NCI-H345 treated with DMSO at 0.1 percent for 48 hours (cell line): ENCODE measurements at regions not wholly inside any gene's neighbourhood (a gene's known extent, or its start where the extent isn't known, plus 50 kb on each side); places are given as distances from the start of the nearest gene placed in this dataset.

Experiments
- DNase-seq: peaks from one replicate; lab custom pipeline; 2025; ENCODE audit not compliant: unreplicated experiment; lab: John Stamatoyannopoulos, UW

DNA sequence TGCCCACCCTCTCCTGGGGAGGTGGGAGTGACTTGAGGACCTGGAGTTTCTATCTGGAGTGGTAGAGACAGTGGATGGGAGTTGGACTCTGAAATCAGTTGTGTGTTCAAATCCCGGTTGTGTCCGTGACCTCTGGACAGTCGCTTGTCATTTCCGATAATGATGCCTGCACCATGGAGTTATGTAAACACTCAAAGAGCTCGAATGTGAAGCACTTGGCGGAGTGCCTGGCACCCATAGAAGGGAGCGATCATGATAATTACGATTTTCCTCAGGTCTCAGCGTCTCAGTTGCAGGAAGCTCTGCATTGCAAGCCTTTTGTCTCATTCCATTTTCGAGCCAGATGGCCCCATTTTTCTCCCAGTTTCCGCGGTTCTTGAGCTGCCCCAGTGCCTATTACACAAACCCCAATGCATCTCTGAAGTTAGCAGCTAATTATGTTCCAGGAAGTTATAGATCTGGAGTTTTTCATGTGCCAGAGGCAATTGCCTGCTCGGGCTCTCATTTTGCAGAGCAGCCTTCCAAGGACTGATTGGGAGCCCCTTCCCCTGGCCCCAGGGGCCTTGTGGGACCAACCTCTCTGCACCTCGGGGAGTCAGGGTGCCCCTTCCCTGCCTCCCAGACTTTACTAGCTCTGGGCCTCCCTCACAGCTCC is 175.5 kb upstream of the MVB12B start:
- DNase-seq: peak; percentile 90

DNA sequence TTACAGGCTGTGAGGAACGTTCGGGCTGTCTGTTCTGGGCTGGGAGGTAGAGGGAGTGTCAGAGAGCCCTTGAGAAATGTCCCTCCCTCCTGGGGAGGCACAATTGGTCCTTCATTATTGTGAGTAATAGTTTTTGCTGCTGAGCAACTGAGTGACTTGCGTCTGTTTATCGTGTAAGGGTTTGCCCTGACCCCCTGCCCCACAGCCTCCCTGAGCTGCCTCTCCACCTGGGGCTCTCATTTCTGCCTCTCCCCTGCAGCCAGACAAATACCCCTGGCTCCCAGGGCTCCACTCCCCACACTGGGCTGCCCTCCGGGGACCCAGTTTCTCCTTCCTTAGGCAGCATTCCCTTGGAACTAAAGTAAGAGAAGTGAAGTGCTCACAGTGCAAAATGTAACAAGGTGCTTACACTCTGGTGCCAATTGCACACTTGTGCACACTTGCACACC is 174.9 kb upstream of the MVB12B start:
- peak; percentile 41 for DNase-seq

DNA sequence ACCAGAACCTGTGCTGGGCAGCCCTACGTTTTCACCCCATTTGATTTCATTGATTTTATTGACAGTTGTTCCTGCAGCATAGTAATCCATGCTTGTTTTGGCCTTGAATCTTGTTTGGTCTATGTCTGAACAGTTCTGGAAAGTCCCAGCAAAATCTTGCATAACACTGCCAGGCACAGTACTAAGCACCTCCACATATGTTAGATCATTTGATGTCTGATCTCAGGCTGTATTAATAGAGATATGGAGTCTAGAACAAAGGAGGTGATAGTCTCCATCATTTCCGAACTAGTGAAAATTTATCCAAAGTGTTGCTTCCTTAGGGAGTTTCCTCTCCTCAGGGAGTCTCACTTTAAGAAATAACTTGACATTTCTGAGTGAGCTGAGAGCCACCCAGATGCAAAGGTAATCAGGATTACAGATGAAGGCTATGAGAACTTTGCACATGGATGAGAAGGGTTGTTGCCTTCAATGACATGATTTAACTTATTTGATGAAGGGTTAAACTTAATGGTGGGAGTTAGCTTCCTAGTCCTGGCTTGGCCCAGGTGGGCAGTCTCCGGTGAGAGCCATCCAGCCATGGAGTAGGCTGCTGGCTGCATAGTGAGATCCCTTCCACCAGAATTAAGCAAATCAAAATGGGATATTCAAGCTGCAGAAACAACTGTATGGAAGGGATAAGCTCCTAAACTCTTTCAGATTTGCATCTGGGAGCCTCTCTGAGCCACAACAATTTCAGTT is 173.8 kb upstream of the MVB12B start:
- no peak for DNase-seq

DNA sequence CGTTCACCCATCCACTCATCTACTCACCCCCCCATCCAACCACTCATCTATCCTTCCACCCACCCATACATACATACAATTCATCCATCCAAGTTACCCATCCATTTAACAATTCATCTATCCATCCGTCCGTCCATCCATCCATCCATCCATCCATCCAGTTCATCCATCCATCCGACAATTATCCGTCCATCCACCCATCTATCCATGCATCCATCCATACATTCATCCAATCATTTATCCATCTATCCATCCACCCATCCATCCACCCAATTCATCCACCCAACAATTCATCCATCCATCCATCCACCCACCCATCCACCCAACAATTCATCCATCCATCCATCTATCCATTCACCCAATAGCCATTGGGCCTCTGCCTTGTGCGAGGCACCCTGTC is 173.2 kb upstream of the MVB12B start:
- DNase-seq: no peak

DNA sequence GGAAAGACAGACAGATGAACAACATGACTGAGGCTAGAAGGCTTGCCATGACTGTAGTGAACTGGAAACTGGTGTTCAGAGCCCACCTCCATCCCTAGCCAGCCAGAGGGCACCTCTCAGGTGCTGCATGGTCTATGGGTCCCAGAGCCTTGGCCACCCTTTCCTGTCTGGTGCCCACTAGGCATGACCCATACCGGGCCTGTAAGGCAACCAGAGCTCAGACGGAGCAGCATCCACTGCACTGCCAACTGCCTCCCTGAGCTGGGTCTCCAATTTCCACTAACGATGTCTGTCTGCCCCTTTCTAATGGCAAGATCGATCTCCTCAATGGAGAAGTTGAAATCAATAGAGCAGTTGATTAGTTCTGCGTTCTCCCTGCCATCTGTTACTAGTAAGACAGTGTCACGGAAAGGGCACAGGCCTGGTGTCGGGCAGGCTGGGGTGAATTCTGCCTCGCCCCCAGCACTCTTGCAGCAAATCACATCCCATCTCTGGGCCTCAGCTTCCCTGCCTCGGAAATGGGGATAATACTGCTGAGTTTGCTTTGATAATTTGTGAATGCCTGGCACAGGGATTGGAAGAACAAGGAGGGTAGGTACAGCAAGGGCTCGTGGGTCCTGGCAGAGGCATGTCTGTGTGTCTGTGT is 172.3 kb upstream of the MVB12B start:
- DNase-seq: no peak

DNA sequence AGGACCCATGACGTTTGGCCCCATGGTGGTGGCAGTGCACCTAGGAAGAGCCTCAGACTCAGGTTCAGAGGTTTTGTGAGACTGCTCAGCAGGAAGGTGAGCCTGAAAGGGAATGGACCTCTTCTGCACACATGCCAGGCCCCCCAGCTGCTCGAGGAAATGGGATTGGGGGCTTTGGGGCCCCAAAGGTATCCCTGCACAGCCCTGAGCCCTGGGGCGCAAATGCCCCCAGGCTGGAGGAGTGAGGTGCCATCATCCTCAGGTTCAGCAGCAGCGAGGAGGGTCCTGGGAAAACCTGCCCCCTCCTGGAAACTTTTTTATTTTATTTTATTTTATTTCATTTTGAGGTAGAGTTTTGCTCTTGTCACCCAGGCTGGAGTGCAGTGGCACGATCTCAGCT is 171.8 kb upstream of the MVB12B start:
- no peak for DNase-seq

DNA sequence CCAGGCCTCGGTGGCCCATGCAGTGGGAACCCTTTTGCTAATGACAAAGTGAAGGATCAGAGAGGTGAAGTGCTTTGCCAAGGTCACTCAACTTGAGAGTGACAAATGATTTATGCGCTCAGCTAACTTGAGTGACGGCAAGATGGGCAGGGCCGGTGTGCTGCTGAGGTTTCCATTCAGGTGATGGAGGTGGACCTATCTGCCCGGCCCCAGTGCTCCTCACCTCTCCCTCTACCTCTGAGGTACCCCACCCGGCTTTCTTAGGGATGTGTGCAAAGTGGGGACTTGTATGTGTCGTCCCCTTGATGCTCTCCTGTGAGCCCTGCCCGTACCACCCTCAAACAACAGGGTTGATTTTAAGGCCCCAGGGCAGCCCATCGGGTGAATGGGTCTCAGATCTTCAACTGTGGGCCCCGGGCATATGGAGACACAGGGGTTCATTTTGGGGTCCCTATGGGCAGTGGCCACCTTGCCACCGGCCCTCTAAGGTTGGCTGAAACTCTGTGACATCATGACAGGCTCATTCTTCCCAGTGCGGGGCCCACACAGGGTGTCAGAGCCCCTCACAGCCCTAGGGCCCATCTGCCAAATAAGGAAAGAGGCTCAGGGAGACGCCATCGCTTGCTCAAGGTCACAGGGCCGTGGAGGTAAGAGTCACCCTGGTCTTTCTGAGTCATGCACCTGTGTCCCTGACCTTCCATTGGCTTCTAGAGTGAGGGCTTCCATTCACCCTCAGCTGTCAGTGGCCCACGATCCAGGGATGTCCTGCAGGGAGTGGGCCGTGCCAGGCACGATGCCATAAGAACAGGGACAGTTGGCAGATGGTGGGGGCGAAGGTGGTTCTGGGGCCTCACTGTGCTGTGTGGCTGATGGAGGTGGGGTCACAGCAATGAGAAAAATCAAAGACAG is 170.6 kb upstream of the MVB12B start:
- DNase-seq: no peak

DNA sequence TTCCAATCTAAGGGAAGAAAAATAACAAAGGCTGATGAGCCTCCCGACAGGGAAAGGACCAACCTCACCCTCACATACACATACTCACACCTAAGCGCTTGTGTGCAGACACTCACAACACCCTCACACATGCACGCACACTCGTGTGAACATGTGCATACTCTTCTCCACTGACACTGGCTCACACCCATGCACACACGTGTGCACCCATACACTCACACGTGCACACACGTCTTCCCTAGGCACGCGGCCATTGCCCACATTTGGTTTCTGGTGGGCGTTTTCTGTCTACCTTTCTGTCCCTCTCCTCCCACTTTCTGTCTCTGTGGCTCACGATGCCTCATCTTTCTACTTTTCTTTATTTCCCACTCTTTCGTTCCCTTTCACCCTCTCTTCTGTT is 169.7 kb upstream of the MVB12B start:
- DNase-seq: no peak

DNA sequence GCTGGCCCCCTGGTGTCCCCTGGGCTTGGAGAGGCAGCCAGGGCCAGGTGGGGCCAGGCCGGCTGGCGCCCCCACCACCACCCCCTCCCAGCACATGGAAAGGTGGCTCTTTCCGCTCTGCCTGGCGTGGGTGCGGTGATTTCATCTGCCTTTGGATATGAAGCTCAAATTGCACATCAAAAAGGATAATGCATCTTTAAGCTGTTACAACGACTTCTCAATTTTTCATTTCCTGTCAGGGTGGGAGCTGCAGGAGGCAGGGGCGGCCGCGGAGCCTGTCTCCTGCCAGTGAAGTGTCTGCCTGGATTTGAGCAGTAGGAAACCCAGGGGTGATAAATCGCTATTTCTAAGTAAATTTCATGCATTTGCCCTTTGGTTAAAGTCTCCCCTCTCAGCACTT is 169.2 kb upstream of the MVB12B start:
- DNase-seq: no peak

DNA sequence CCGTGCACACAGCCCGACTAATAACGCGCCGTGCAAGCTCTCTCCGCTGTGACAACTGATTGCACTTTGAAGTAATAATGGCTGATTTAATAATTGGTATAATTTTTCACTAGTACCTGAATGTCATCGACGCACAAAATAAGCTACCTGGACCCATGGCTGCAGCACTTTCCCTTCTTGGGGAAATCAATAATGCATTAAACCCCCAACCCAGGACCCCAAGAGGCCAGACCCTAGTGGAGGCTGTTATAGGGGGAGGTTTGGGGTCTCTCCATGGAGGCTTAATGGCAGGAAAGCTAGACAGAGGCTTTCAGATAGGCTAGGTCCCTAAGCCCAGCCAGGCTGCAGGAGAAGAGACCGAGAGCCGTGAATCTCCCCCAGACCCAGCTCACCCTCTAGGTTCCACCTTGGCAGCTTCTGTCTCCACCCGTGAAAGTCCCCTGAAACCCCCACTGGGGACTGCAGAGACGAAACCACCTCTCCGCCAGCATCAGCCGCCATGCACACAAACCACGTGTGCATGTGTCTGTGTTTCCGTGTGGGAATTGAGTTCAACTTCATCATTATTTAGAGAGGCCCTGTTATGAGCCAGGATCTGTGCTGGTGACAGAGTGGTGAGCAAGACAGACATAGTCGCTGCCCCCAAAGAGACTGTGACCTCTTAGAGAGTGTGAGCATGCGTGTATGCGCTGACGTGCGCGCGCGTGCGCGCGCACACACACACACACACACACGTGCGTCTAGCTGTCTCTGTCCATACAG is 168.6 kb upstream of the MVB12B start:
- no peak for DNase-seq

DNA sequence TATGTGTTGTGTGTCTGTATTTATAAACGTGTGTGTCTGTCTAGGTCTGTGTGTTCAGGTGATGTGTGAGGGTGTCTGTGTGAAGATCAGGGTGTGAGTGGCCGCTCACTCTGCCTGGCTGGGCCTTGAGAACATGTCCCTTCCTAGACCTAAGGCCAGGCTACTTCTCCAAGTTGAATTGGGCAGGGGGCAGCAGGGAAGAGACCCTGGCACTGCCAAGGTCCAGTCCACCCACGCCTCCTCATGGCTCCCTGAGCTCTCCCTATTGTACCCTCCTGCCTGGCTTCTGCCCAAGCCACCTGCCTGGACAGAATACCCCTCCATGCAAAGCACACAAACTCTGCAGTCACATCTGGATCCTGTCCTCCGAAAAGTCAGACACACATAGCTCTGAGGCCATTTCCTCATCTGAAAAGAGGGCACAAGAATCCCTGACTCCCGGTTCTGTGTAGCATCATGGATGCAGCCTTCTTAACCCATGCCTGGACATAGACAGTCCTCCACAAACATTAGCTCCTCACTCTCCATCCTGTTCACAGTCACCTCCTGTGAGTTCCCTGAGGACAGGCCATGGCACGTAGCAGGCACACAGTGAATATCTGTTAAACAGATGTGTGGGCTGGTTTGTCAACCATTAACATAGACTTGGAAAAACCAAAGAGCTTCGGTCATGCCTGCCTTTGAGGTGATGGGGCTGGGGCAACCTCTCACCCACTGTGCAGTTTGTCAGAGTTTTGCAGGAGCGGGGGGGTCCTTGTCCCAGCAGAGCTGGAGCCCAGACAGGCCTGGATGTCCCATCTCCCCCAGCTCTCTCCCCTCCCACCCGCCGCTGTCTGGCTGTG is 167.8 kb upstream of the MVB12B start:
- DNase-seq: no peak

DNA sequence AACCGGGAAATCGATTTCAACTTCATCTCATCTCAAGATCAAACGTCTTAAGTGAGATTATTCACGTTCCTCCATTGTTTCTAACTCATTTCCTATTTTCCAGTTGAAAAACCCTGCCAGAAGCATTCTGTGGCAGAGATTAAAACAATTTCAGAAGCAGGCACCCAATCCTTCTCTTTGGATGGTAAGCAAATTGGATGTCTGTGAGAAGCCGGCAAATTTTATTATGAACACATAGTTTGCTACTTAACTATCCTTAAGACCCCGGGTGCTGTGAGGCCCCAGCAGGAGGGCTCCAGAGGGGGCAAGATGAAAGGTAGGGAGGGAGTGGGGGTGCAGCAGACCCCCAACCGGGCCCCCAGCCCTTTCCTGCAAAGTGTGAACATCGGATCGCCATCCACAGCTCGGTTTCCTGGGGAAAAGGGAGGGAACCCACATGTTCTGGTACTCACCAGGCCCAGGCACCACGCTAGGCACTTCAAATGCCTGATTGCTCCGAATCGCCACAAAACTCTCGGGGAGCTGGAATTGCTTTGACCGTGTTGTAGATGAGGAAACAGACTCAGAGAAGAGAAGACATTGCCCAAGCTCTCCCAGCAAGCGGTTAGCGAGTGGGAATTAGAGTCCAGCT is 167.1 kb upstream of the MVB12B start:
- no peak for DNase-seq

DNA sequence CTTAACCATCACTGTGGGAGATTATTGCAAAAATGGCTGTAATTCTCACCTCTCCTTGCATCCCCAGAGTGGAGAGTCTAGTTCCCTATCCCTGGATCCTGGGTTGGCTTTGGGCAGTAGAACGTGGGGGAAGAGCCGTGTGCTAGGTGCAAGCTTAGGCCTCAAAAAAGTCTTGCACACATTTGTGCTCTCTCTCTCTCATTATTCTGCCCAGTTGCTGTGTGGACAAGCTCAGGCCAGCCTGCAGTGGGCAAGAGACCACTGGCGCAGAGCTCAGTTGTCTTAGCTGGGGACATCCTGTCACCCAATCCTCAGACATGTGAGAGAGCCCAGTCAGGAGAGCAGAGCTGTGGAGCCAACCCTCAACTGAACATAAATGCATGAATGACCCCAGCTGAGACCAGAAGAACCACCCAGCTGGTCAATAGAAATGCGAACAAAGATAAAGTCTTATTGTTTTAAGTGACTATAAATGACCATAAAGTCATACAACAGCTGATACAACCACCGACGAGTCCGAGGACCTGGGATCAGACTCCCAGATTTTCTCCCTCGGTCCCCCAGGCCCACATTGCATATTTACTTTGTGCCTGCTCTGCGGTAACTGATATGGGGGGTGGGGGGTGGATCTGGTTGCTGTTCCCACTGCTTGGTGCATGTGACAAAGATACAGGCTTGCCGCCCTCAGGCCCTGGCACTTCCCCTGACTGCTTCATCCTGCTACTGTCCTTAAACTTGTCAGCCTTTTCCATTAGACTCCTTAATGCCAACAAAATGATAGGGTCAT is 166.4 kb upstream of the MVB12B start:
- no peak for DNase-seq

DNA sequence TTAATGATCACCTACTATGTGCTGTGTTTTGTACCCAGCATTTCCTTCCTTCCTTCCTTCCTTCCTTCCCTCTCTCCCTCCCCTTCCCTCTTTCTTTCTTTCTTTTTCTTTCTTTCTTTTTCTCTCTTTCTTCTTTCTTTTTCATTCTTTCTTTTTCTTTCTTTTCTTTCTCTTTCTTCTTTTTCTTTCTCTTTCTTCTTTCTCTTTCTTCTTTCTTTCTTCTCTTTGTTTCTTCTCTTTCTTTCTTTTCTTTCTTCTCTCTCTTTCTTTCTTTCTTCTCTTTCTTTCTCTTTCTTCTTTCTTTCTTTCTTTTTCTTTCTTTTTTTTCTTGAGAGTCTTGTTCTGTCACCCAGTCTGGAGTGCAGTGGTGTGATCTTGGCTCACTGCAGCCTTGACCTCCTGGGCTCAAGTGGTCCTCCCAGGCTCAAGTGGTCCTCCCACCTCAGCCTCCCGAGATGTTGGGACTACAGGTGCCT is 165.7 kb upstream of the MVB12B start:
- no peak for DNase-seq

DNA sequence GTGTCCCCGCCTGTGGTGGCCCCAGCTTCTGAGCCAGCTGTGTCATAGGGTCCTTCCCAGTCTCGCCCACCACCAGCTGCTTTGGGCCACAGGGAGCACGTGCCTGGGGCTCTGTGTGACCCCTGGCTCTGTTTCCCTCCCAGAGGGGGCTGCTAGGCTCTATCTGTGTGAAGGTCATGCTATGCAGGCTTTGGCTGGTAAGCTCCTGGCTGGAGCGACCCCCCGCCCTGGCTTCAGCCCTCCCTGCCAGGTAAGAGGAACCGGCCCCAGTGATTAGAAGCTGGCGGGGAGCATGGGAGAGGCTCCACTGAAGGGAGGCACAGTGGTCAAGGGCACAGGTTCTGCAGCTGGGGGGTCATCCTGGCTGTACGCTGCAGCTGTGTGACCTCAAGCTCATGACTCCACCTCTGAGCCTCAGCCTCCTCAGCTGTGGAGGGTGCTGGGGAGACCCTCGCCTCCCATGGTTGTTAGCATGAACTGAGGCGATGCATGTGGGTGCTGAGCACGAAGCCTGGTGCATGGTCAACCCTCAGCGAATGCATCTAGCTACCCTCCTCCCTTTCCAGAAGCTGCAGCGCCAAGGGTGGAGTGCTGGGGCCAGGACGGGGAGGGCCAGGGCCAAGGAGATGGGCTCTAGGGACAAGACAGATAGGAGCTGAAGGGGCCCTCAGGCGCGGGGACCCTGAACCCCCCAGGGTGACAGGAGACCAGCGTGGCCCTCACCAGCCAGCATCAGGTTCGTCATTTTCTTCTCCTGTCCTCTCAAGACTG is 163.8 kb upstream of the MVB12B start:
- no peak for DNase-seq

DNA sequence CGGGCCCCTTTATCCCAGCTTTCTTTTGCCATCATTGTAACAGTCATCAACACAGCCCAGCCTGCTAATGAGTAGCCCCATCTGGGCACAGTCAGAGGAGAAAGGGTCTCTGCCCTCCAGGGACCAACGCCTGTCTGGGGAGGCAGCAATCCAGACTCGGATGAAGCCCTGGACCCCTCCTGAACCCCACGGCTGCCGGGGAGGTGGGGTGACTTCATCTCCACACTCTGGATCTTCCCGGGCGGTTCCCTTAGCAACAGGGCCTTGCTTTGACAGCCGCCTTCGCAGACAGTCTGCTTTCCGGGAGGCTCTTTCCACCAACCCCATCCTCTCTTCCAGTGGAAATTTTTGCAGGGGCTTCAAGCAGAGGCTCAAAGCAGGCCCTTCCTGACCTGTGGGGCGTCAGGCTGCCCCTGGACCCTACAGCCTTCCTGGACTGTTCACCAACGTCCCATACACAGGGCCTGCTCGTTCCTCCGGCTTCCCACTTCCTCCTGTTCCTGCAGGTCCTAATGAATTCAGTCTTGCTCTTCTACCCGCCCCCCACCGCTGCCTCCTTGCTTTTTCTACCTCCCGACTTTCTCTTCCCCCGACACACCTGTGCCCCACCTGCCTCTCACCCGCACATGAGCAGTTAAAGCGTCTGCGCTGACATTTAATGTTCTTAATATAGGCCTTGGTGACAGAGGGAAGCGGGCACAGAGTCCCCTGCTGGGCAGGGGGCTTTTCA is 161.7 kb upstream of the MVB12B start:
- DNase-seq: no peak

DNA sequence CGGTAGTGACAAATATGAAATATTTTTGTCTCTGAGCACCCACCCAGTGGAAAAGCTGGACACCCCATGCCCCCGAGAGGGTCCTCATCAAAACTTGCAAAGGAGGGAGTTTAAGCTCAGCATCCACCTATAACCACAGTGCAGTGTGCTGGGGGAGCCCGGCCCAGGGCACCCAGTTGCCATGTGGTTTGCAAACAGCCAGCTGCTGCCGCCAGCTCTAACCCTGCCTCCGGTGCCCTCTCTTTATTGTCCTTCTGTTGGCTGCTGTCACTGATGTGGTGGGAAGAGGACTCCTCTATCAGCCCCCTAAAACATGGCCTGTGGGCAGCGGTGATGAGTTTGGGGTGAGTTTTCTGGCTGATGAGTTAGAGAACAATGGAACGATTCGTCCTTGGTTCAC is 160.9 kb upstream of the MVB12B start:
- DNase-seq: no peak
